Right forelimb (tissue), 1 donor: ENCODE measurements at regions not wholly inside any gene's neighbourhood (a gene's known extent, or its start where the extent isn't known, plus 50 kb on each side); places are given as distances from the start of the nearest gene placed in this dataset.

Source experiments
- DNase-seq: peaks from one replicate; pipeline ENCODE4 v3.0.0-alpha.2; 2018

DNA sequence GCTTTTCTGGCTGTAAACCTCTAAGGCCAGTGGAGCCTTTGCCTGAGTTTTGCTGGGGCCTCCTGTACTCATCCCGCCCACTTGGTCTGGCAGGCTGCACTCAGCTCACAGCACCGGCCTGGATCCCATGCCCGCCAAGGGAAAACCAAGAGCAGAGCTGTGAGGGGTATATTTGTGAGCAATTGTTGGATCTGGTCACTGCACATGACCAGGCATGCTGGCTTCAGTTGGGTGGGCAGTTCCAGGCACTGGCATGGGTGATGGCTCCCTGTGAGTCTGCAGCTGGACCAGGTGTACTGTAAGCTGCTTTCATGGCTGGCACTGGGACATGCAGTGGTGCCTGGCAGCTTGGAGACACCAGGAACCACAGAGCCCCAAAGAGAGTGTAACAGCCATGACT, 563.1 kb upstream of the RGS18 start:
- DNase-seq, result no peak

DNA sequence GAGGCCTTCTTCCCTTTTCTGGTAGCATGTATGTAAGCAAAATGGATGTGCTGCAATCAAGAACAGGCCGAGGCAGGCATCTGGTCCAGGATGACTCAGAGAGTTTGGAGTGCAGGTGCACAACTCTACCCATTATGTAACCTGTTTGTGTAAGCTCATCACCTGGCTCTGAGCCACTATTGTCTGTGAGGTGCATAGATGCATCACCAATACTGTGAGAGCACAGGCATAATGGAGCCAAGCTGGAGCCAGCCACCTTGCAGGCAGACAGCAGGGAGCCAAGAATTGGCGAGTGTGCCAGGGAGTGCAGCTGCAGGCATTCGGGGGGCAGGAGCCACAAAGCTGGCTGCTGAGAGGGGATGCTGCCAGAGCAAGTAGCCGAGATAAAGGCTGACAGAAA, 549.9 kb upstream of the RGS18 start:
- DNase-seq, result no peak

DNA sequence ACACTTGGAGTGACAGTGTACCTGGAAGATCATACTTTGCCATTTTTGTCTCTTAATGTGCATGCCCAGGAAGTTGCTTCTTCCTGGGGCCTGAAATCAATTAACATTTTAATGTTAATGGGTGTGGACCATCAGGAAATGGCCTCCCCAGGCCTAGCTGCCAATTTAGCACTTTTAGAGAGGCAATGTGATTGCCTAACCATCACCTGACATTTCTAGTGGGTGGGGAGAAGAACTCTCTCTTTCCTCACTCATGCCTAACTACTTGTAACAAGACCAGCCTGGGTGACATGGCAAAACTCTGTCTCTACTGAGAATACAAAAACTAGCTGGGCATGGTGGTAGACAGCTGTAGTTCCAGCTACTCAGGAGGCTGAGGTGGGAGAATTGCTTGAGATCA, 549.0 kb upstream of the RGS18 start:
- no peak for DNase-seq

DNA sequence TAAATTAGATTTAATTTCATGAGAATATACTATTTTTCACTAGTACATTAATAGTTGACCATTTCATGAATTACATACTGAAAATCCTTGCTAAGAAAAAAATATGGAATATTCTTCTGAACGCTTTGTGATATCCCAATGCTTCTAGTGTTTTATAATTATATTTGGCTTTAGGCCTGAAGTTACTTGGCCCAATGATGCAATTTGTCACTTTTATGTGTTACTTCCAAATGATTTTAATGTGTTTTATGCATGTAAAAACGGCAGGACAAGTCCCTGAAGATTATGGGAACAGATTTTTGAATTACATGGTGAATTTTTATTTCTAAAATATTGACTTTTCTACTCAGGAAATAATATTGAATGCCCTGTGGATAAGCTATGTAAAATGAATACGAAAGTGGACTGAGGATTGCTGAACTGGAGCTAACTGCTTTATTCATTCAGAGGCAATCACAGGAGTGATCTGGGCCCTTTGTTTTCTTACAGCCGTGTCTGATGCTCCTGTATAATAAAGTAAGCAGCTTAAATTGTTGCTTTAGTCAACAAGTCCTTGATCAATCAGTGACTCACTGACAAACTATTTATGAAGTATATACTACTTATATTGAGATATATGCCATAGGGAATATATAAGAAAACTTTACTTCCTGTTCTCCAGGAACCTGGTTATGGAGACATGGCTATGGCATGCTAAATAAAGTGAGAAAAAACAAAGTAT, 543.0 kb upstream of the RGS18 start:
- DNase-seq, result no peak

DNA sequence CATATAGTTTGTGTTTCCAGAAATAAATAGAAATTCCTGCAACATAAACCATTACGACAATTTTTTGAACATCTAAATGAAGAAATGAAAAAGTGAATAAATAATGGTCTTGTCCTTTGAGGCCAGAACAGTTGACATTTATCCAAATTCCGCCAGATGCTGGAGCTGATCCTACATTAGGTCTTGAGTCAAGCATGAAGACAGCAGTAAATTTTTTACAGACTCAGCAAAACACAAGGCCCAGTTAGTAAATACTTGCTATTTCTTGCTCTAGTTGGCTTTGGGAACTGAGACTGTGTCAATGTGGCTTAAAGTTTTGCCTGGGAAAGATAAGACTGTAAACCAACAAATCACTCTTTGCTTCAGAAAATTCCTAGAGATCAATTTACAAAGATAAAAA, 540.1 kb upstream of the RGS18 start:
- no peak for DNase-seq

DNA sequence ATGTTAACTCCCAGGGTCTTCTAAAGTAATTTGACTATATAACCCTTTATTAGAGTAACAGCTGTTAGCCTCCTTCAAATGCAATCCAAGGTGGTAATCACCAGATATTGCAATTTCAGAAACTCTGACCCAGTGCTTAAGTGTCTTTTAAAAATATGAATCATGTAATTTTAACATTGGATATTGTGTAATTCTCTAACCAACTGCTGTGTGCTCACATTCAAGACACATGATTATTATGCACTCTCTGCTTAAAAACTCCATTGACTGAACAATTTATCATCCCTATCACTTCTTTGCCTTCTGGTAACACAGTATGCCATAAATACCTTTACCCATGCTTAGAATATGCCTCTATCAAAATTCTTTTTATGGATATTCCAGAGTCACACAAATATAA, 537.4 kb upstream of the RGS18 start:
- no peak for DNase-seq

DNA sequence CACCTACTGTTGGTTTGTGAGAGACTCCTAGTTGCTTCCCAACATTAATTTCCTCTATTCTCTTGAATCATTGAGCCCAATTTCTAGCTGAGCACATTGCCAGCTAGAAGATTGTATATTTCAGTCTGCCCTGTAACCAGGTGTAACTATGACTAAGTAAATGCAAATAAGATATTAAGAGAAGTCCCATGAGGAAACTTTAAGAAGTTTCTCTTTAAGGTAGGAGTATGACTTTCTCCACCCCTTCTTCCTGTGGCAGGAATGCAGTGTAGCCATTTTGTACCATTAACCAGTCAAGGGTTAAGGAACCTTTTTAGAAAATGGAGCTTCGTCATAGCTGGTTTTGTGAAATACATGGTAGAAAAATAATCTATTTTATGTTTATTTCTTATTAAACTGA, 534.2 kb upstream of the RGS18 start:
- DNase-seq, result no peak

DNA sequence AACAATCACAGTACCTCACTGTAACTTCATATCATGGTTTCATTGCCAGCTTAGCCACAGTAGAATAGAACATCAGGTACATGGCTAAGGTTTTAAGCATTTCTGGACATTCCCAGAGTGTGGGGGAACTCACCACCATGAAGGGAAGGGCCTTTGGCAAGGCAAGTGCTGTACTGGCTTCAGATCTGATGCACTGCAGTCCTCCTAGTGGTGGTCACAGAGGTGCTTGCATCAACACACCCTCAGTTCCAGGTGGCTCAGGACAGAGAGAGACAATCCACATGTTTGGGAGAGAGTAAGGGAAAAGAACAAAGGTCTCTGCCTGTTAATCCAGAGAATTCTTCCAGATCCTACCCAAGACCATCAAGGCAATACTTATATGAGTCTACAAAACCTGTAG, 528.4 kb upstream of the RGS18 start:
- DNase-seq, result no peak

DNA sequence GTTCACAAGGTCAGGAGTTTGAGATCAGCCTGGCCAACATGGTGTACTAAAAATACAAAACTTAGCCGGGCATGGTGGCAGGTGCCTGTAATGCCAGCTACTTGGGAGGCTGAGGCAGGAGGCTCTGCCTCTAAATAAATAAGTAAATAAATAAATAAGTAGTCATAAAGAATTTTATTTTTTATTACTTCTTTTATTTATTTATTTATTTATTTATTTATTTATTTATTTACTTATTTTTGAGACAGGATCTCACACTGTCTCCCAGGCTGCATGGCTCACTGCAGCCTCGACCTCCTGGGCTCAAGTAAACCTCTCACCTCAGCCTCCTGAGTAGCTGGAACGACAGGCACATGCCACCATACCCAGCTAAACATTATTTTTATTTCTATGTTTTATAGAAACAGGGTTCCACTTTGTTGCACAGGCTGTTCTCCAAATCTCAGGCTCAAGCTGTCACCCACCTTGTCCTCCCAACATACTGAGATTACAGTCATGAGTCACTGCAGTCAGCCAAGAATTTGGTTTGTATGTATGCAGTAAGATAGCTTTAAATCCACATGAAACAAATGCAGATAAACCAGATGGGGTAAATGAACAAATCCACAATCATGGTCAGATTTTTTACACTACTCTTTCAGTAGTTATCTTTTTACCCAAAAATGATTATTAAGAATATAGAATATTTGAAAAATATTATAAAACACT, 523.3 kb upstream of the RGS18 start:
- no peak for DNase-seq

DNA sequence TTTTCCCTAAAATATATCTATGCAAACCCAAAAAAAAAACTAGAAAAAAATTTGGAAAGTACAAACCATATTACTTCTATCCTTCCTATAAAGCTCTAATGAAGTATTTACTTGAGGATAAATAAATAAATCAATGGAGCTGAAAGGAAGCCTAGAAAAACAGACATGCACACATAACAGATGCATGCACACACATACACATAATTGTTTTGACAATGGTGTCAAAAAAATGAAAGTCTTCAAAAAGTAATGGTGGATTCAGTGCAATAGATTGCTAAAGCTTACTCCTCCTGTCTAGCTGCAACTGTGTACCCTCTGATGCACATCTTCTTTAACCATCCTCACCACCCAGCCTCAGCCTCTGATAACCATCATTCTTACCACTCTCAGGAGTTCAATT, 521.9 kb upstream of the RGS18 start:
- no peak for DNase-seq

DNA sequence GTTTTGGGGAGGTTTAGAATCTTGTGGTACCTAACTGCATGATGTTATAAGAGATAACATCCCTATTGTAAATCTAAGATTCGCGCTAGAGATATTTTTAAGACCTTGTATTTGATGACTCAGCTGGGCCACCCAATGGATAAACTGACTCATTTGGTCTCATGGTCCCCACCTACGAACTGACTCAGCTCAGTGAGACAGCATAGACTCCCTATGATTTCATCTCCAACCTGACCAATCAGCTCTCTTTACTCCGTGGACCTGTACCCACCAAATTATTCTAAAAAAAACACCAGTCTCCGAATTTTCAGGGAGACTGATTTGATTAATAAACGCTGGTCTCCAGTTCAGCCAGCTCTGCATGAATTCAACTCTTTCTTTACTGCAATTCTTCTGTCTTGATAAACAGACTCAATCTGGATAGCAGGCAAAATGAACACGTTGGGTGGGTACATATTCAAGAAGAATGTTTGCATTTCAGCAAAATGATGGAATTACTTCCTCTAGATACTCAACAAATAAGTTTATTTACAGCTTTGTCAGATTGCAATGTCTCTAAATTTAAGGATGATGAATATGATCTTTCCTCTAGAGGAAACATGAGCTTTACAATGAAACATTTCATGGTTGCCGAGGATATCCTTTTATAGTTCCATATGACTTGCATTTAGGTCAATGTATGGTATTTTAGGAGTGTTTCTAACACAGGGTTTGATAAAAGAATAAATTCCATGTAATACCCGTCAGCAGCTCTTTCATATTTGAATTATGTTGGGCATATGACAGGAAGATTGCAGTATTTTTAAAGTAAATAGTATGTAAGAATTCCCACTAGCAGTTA, 516.6 kb upstream of the RGS18 start:
- DNase-seq, result no peak

DNA sequence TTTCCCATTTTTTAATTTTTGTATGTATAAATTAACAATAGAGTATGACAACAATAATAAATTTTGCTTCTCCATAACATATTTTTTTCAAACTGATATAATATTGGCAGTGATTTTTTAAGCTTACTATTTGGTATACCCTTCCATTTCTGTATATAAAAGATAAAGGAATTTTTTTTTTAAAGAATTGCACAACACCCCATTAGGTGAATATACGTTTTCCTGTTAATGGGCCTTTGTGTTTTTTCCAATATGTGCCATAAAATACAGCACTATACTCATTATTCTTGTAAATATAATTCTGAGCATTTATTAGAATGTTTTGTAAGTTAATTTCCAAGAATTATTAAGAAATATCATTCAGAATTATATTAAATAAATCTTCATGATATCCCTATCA, 515.2 kb upstream of the RGS18 start:
- no peak for DNase-seq

DNA sequence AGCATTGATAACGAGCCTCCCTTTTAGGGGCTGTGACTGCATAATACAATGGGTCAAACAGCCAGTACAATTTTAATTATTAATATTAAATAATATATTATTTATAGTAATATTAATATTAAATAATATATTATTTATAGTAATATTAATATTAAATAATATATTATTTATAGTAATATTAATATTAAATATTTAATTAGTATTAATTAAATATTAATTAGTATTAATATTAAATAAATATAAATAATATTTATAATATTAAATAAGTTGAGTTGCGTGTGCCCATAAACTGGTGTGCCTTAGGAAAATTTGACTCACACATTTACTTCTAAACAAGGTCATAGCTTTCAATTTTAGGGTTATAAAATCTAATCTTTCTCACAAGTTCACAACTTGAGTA, 509.3 kb upstream of the RGS18 start:
- no peak for DNase-seq

DNA sequence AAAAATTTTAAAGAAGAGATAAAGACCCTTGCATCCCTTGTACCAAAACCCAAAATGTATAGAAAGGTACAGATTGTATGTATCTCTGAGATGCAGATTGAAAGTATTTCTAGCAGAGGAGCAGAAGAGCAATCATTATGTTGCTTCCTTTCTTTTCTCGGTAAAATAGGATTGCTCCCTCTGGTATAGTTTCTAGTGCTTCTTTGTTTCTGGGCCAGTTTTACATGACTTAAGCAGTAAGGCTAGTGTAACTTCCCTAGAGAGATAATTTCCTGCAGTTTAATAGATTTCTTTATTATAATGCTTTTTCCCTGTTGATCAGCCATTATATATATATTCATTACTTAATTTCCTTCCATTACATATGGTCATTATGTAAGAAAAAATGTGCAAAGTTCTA, 496.2 kb upstream of the RGS18 start:
- DNase-seq, result no peak

DNA sequence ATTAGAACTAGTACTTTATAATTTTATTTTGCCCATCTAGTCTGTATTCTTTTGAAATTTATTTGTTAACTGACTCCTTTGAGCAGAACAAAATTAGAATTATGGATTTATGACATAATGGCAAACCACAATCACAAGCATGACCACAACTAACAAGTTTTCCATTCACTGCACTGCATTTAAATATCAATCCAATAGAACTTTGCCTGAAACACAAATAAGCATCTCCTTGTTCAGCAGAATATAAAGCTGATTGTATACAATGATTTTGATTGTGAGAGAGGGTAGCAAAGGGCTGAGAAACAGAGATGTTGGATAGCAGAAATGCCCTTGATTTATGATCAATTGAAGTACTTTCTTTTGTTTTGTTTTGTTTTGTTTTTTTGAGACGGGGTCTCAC, 495.5 kb upstream of the RGS18 start:
- no peak for DNase-seq

DNA sequence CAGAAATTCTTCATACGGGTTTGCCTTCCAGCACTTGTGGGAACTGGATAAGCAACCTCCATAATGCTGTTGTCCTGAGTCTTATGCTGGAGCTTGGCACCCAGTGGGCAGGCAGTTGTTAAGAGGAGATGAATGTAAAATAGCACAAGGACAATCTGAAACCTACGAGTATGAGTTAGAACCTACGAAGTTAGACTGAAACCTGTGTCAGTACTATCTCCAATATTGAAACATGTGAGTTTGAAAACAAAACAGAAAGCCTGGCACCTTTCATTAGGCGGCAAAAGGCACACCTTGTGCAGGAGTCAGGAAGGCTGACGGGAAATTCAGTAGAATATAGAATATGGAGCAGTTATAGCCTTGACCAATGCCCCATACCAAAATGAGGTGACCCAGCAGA, 489.7 kb upstream of the RGS18 start:
- no peak for DNase-seq

DNA sequence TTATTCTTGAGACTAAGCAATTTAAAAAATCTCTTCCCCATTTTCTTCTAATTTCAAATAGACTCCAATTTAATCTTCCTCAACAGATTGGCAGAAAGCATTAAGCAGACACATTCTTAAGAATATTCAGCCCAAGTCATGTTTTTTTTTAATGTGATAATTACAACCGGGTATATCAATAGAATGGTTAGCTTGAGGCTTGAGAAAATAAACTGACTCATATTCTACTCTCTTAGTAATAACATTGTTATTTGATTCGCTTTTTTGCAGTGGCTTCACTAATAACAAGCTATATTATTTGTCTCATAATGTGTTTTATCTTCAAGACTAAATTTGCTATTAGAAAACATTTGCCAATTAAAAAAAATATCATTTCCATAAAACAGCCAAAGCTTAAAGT, 488.6 kb upstream of the RGS18 start:
- no peak for DNase-seq

DNA sequence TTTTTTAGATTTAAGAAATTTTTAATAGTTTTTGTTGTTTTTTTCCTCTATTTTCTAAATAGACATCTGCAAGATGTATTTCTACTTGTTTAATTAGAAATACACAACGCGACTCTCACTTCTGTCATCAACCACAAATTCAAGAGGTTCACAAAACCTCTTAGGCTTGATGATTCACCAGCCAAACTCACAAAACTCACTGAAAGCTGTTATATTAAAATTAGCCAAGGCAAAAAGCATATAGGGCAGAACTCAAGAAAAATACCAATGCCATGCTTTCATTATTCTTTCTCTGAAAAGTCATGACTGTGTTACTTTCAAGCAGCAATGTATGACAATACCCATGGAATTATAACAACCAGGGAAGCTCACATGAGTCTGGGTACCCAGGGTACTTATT, 487.0 kb upstream of the RGS18 start:
- no peak for DNase-seq

DNA sequence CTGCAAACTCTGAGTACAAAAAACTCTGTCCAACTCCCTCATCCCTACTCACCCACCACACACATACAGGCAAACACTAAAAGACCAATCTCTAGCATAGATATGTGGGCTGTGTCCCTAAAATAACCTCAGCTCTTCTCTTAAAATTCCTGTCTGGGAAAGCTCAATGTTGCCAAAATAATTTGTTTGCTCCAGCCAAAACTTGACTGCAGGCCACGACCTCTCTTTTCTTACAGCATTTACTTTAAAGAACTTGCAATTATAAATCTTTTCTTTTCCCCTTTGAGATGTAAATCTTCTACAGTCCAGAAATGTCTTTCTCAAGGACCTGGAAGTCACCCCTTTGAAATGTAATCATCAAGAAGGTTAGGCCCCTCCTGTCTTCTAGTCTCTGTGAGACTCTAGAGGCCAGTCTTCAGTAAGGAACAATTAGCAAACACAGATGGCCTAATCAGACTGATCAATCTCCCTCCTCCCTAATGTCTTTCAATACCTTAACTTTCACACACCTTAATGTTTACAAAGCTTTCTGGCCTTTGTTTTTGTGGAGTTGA, 483.6 kb upstream of the RGS18 start:
- DNase-seq, result no peak

DNA sequence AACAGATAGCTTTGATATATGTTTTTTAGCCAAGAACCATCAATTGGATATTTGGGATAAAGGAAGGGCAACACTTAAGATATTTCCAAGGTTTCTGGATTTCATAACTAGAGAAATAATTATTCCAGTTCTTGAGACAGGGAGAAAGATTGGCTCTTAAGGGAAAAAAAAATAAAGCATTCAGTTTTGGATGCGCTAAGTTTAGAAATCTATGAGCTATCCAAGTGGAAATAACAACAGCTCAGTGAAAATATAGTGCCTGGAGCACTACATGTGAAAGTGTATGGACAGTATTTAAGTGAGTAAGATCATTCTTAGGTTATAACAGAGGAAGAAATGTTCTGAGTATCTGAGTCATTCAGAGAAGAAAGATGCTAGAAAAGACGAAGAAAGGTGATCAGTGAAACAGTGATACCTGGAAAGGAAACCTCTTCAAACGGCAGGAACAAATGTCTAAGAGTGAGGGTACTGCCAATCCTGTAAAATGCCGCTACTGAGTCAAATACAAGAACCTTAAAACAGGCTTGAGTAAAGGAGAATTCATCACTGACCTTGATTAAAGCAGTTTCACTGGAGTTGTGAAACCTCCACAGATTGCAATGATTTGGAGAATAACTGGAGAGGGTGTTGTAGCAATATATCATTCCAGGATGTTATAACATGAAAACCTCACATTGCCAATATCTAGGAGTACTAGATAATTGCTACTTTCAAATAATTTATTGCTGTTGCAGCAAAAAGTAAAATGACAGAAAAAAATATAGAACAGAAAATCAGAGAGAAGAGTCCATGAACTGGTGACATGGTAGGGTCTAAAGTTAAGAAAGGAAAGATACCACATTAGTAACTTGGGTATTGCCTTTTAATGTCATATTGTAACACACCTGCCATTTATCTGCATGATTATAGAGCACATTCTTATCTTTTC, 482.1 kb upstream of the RGS18 start:
- DNase-seq, result no peak

DNA sequence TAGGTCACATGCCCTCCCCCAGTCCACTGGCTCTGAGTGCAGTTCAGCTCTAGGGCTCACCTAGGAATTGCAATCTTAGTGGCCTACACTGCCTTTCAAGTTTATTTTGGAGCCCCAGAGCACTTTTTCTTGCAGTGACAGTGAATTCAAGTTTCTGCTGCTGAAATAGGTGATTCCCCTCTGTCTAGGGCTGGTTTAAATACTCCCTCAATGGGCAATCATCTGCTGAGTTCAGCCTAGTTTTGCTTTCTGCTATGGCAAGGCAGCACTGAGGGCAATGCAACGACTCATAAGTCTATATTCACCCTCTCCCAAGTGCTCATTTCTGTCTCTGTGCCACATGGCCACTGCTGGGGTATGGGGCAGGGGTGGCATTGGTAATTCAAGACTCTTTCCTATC, 472.6 kb upstream of the RGS18 start:
- no peak for DNase-seq

DNA sequence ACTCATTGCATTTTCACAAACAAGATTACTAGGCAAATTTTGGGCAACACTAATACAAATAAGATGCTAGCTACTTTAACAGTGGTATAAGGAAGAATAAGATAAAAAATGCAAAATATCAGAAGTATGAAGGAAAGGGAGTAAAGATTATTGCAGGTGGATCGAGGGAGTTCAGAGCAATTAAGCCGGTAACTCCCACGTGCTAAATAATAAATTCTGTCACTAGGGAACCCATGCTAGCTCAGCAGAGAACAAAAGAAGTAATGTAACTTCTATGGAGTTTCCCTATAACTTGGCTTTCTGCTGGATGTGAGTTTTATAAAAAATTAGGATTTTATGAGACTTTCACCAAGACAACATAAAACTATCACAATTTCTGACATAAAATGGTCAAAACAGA, 470.5 kb upstream of the RGS18 start:
- DNase-seq, result no peak

DNA sequence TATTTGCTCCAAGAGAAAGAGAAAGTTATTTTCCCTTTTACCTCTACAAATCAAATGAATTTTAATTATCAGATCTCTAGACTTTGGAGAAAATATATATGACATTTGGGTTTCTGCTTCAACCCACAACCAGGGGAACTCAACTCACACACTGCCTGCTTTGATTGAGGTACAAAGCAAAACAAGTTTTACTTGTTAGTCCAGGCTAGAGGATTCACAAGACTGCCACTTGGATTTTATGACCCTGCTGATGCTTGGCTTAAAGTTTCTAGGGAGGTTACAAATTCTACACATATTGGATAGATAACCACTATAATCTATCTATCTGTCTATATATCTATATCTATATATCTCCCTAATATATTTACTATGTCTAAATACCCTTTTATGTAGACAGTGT, 467.3 kb upstream of the RGS18 start:
- DNase-seq, result no peak
